Prostate gland (tissue), 2 donors: ENCODE measurements at regions not wholly inside any gene's neighbourhood (a gene's known extent, or its start where the extent isn't known, plus 50 kb on each side); places are given as distances from the start of the nearest gene placed in this dataset.
"Not testable (repeated sequence)": the region's sequence is repeated elsewhere in the genome, so short reads cannot be mapped to it uniquely, and the experiment has no call there.

Experiments
- DNase-seq: peaks from one replicate; pipeline ENCODE4 v3.0.0-alpha.2; 2019; ENCODE audit warnings: low spot score
- H3K27ac ChIP-seq, 2 donors: fragments of 200-600 bp; sonication (generic); 2 replicates each; pipeline ENCODE4 v1.5.1; 2017 to 2019
- H3K27me3 ChIP-seq: fragments of 200-600 bp; sonication (generic); replicated peaks from 2 replicates; pipeline ENCODE4 v1.5.1; 2019; ENCODE audit not compliant: insufficient read depth
- H3K36me3 ChIP-seq, 2 donors: fragments of 200-600 bp; sonication (generic); 1 replicate in 1 of 2; 2 replicates in 1 of 2; pipeline versions ENCODE4 v1.5.1 to v1.8.1; 2017 to 2019
- H3K4me1 ChIP-seq: fragments of 200-600 bp; sonication (generic); replicated peaks from 2 replicates; pipeline ENCODE4 v1.5.1; 2019
- H3K4me3 ChIP-seq, 2 donors: fragments of 200-600 bp; sonication (generic); 2 replicates each; pipeline ENCODE4 v1.5.1; 2017 to 2019
- H3K9me3 ChIP-seq: fragments of 200-600 bp; sonication (generic); 2 replicates; pipeline ENCODE4 v1.5.1; 2017
- CTCF ChIP-seq, 4 experiments: fragments of 200-600 bp in 2 of 4; fragments of 450-650 bp in 2 of 4; sonication (generic) in 2 of 4; IDR thresholded peaks; 1 replicate in 3 of 4; 2 replicates in 1 of 4; pipeline ENCODE4 v1.5.1; 2016 to 2019; ENCODE audit warnings: antibody characterized with exemption in 4 of 4, mild to moderate bottlenecking in 2 of 4, moderate library complexity in 2 of 4
- WGBS: methylation state at CpG from one replicate; pipeline ENCODE4 v1.1.5; 2018; 5-methylcytosine and 5-hydroxymethylcytosine counted together
- intact Hi-C: fragments of 100-400 bp; cut with DNase I; formaldehyde crosslinking; loops from one replicate; pipeline ENCODE4 v1.14.2; 2022

DNA sequence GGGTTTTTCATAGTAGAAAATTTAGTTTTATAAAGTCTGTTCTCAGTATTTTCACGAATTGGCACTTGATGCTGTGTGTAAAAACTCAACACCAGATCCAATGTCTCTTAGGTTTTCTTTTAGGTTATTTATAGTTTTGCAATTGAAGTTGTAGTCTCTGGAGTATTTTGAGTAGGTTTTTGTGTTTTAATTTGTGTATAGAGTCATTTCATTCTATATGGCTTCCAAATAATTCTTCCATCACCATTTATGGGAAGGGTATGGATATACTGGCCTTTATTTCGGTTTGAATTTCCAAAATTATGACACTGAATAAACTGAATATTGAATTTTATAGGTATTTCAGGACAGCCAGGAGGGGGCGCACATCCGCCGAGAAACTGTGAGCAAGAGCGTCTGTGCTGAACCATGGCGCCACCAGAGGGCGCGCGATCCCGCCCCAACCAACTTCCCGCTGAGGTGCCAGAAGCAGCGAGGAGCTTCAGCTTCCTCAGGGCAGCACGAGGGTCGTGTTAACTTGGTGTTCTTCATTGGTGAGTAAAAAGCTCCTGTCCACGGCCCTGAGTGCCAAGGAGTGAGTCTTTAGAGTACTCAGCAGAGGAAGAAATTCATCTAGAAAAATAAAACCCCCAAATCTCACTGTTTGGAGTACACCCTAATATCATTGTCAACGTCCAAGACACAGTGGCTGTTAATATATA, 207.5 kb downstream of the LMLN start:
- DNase-seq = peak; percentile 15
- H3K27me3 ChIP-seq, H3K36me3 ChIP-seq, H3K9me3 ChIP-seq, H3K4me1 ChIP-seq, H3K4me3 ChIP-seq, H3K27ac ChIP-seq, intact Hi-C loops: not testable (repeated sequence)
- peak in 3 of 4 experiments; percentile 43 to 64 (median 59) for TF ChIP-seq CTCF (IDR thresholded peaks at IDR 0.05)
- 7% methylated on average over 10 of the region's 17 CpGs for WGBS

DNA sequence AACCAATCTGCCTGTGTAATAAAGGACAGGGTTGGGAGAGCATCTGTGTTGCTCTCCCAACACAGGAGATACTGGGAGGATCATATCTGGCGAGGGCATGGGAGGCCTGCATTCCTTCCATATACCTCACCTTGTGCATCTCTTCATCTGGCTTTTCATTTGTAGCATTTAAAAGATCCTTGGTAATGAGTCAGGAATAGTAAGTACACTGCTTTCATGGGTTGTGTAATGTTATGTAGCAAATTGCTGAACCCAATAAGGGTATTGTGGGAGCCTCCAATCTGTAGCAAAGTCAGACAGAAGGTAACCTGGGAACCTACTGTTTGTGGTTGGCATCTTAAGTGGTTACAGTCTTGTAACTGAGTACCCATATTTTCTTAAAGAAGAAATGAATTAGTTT, 210.8 kb downstream of the LMLN start:
- H3K36me3 ChIP-seq, intact Hi-C loops, H3K9me3 ChIP-seq, DNase-seq, H3K4me3 ChIP-seq, H3K27ac ChIP-seq, H3K27me3 ChIP-seq, H3K4me1 ChIP-seq: not testable (repeated sequence)
- 100% methylated on average over 1 of the region's 1 CpG for WGBS

- H3K27ac ChIP-seq, intact Hi-C loops, H3K27me3 ChIP-seq: not testable (repeated sequence)
Observed at GRCh38 chr3:198173080-198173479, 213.1 kb downstream of the LMLN start.

DNA sequence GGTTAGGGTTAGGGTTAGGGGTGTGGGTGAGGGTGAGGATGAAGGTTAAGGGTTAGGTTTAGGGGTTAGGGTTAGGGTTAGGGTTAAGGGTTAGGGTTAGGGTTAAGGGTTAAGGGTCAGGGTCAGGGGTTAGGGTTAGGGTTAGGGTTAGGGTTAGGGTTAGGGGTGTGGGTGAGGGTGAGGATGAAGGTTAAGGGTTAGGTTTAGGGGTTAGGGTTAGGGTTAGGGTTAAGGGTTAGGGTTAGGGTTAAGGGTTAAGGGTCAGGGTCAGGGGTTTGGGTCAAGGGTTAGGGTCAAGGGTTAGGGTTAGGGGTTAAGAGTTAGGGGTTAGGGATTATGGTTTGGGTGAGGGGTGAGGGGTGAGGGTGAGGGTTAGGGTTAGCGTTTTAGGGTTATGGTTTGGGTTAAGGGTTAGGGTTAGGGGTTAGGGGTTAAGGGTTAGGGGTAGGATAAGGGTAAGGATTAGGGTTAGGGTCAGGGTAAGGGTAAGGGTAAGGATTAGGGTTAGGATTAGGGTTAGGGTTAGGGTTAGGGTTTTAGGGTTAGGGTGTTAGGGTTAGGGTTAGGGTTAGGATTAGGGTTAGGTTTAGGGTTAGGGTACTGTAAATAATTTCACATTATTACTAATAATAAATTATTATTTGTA, 214.0 kb downstream of the LMLN start:
- H3K27ac ChIP-seq, H3K4me1 ChIP-seq, DNase-seq, H3K36me3 ChIP-seq, H3K9me3 ChIP-seq, H3K4me3 ChIP-seq, intact Hi-C loops, H3K27me3 ChIP-seq: not testable (repeated sequence)
- WGBS = 79% methylated on average over 1 of the region's 1 CpG

More at GRCh38 chr3:198173080-198173479, 213.1 kb downstream of the LMLN start:
- H3K36me3 ChIP-seq, H3K9me3 ChIP-seq, H3K4me3 ChIP-seq, DNase-seq, H3K4me1 ChIP-seq: not testable (repeated sequence)
- WGBS = 93% methylated on average over 5 of the region's 5 CpGs
